IMR-90 (cell line): ENCODE measurements at regions not wholly inside any gene's neighbourhood (a gene's known extent, or its start where the extent isn't known, plus 50 kb on each side); places are given as distances from the start of the nearest gene placed in this dataset.

Experiments used
- CEBPB ChIP-seq: IDR thresholded peaks from 2 replicates; pipeline ENCODE4 v1.6.1; 2012; ENCODE audit warnings: low read depth, low read length, improper control_type of control experiment
- CHD1 ChIP-seq: IDR thresholded peaks from 2 replicates; pipeline ENCODE4 v1.6.1; 2012; ENCODE audit warnings: low read depth, low read length, improper control_type of control experiment
- MXI1 ChIP-seq: IDR thresholded peaks from 2 replicates; pipeline ENCODE4 v1.6.1; 2012; ENCODE audit warnings: low read depth, mild to moderate bottlenecking, low read length, moderate library complexity, borderline replicate concordance
- POLR2A ChIP-seq: IDR thresholded peaks from 2 replicates; pipeline ENCODE4 v1.6.1; 2012; ENCODE audit warnings: mild to moderate bottlenecking, low read depth, low read length
- RAD21 ChIP-seq: IDR thresholded peaks from 2 replicates; pipeline ENCODE4 v1.6.1; 2012; ENCODE audit warnings: low read length, improper control_type of control experiment
- RCOR1 ChIP-seq: IDR thresholded peaks from 2 replicates; pipeline ENCODE4 v1.6.1; 2012; ENCODE audit warnings: mild to moderate bottlenecking, low read length, improper control_type of control experiment; ENCODE audit not compliant: insufficient replicate concordance
- RFX5 ChIP-seq: IDR thresholded peaks from 2 replicates; pipeline ENCODE4 v1.8.0; 2012; ENCODE audit warnings: low read depth, mild to moderate bottlenecking, low read length, moderate library complexity
- SMC3 ChIP-seq: fragments of 150-350 bp; IDR thresholded peaks from 2 replicates; pipeline ENCODE4 v1.6.1; 2016; ENCODE audit warnings: low read depth, mild to moderate bottlenecking, antibody characterized with exemption, low read length, moderate library complexity
- USF2 ChIP-seq: fragments of 150-350 bp; IDR thresholded peaks from 2 replicates; pipeline ENCODE4 v1.6.1; 2017; ENCODE audit warnings: mild to moderate bottlenecking, antibody characterized with exemption, low read length, low read depth
- TF ChIP-seq, protein P1 (sequence below): conservative IDR thresholded peaks from 2 replicates; pipeline ENCODE4 v1.5.1; 2012; ENCODE audit warnings: mild to moderate bottlenecking, low read depth, low read length, improper control_type of control experiment

GRCh38 chr1:56429288-56429687 is 150.1 kb downstream of the PLPP3 start:
- TF ChIP-seq, protein P1, sequence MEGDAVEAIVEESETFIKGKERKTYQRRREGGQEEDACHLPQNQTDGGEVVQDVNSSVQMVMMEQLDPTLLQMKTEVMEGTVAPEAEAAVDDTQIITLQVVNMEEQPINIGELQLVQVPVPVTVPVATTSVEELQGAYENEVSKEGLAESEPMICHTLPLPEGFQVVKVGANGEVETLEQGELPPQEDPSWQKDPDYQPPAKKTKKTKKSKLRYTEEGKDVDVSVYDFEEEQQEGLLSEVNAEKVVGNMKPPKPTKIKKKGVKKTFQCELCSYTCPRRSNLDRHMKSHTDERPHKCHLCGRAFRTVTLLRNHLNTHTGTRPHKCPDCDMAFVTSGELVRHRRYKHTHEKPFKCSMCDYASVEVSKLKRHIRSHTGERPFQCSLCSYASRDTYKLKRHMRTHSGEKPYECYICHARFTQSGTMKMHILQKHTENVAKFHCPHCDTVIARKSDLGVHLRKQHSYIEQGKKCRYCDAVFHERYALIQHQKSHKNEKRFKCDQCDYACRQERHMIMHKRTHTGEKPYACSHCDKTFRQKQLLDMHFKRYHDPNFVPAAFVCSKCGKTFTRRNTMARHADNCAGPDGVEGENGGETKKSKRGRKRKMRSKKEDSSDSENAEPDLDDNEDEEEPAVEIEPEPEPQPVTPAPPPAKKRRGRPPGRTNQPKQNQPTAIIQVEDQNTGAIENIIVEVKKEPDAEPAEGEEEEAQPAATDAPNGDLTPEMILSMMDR, result no peak
- TF ChIP-seq RAD21, result no peak
- no peak for TF ChIP-seq RFX5
- TF ChIP-seq POLR2A, result no peak
- no peak for TF ChIP-seq RCOR1
- no peak for TF ChIP-seq CHD1
- no peak for TF ChIP-seq USF2
- no peak for TF ChIP-seq SMC3
- TF ChIP-seq MXI1, result no peak
- TF ChIP-seq CEBPB, result no peak
